T-cell (primary cell): ENCODE measurements at regions not wholly inside any gene's neighbourhood (a gene's known extent, or its start where the extent isn't known, plus 50 kb on each side); places are given as distances from the start of the nearest gene placed in this dataset.

Experiments used
- ATAC-seq, 4 experiments: fragments of 200-7000 bp in 3 of 4; fragments of 150-1000 bp in 1 of 4; cut with Tn5 transposase; replicated peaks in 1 of 4; 1 replicate in 3 of 4; 2 replicates in 1 of 4; pipeline ENCODE4 v1.10.0; 2021; ENCODE audit warnings: moderate library complexity in 3 of 4, mild to moderate bottlenecking in 2 of 4, moderate number of reproducible peaks in 1 of 4
- CTCF ChIA-PET, 2 donors: fragments of 300-600 bp; sonication (Branson Sonifier 250); formaldehyde crosslinking; loops; one replicate each; lab custom pipeline; 2022; ENCODE audit warnings: antibody characterized with exemption in 2 of 2; lab: Charles Lee
- POLR2A ChIA-PET, 2 donors: fragments of 300-600 bp; sonication (Branson Sonifier 250); formaldehyde crosslinking; loops; one replicate each; lab custom pipeline; 2022; ENCODE audit warnings: antibody characterized with exemption in 2 of 2; lab: Charles Lee
- DNase-seq, 35 experiments: peaks; one replicate each; pipeline versions ENCODE4 v3.0.0 to v3.0.0-alpha.2; 2013 to 2023
- H3K27ac ChIP-seq: one replicate; pipeline ENCODE4 v1.5.1; 2013; ENCODE audit warnings: low read length
- H3K27me3 ChIP-seq, 2 experiments: replicated peaks in 1 of 2; 1 replicate in 1 of 2; 2 replicates in 1 of 2; pipeline versions ENCODE4 v1.6.1 to v1.7.0; 2013; ENCODE audit warnings: low read length in 1 of 2, mixed read lengths in 1 of 2; ENCODE audit not compliant: control insufficient read depth in 2 of 2, insufficient read depth in 2 of 2; ENCODE audit errors: extremely low read depth in 1 of 2
- H3K36me3 ChIP-seq, 2 donors: 1 replicate in 1 of 2; 2 replicates in 1 of 2; pipeline versions ENCODE4 v1.6.1 to v1.7.0; 2013; ENCODE audit warnings: low read length in 1 of 2; ENCODE audit not compliant: control insufficient read depth in 2 of 2, insufficient read depth in 1 of 2; ENCODE audit errors: extremely low read depth in 1 of 2
- H3K4me1 ChIP-seq, 2 experiments: 1 replicate in 1 of 2; 2 replicates in 1 of 2; pipeline versions ENCODE4 v1.6.1 to v1.7.0; 2013; ENCODE audit warnings: low read length in 2 of 2, mixed read lengths in 1 of 2; ENCODE audit not compliant: insufficient read depth in 2 of 2, control insufficient read depth in 1 of 2; ENCODE audit errors: extremely low read depth in 1 of 2
- H3K4me3 ChIP-seq, 2 donors: 1 replicate in 1 of 2; 2 replicates in 1 of 2; pipeline versions ENCODE4 v1.5.1 to v1.7.0; 2013; ENCODE audit warnings: mild to moderate bottlenecking in 2 of 2, low read length in 1 of 2, moderate library complexity in 1 of 2; ENCODE audit not compliant: control insufficient read depth in 1 of 2; ENCODE audit errors: extremely low read depth in 1 of 2
- H3K9me3 ChIP-seq: 2 replicates; pipeline ENCODE4 v1.7.0; 2013
- H3K27ac Mint-ChIP-seq, 2 donors: one replicate each; pipeline ENCODE4 v1.8.0; 2020 to 2021; ENCODE audit warnings: mild to moderate bottlenecking in 2 of 2, mixed read lengths in 2 of 2
- H3K27me3 Mint-ChIP-seq, 2 donors: one replicate each; pipeline ENCODE4 v1.8.0; 2021 to 2022; ENCODE audit warnings: mixed read lengths in 2 of 2
- H3K36me3 Mint-ChIP-seq: one replicate; pipeline ENCODE4 v1.8.0; 2021; ENCODE audit warnings: mixed read lengths
- H3K4me1 Mint-ChIP-seq, 3 donors: one replicate each; pipeline ENCODE4 v1.8.0; 2020 to 2022; ENCODE audit warnings: mixed read lengths in 3 of 3, mild to moderate bottlenecking in 1 of 3
- H3K4me3 Mint-ChIP-seq, 3 donors: one replicate each; pipeline ENCODE4 v1.8.0; 2020 to 2022; ENCODE audit warnings: mild to moderate bottlenecking in 3 of 3, mixed read lengths in 3 of 3, moderate library complexity in 3 of 3
- H3K9me3 Mint-ChIP-seq, 3 donors: one replicate each; pipeline ENCODE4 v1.8.0; 2020 to 2022; ENCODE audit warnings: mixed read lengths in 3 of 3
- WGBS: methylation state at CpG from one replicate; pipeline ENCODE4 v1.1.5; 2013; ENCODE audit warnings: missing lambda C conversion rate; ENCODE audit not compliant: insufficient coverage; 5-methylcytosine and 5-hydroxymethylcytosine counted together

GRCh38 chr3:190220362-190220761, 99.7 kb upstream of the P3H2 start:
- WGBS, result 100% methylated on average over 1 of the region's 1 CpG
- Histone ChIP-seq H3K36me3 (no peaks in the 10 kb centered on the region), H3K9me3 (no peaks in the 10 kb centered on the region), H3K4me3 (no peak overlapping the region), H3K4me1 (no peaks in the 10 kb centered on the region), H3K27me3 (peaks cover 0 to 9% of the 10 kb centered on the region in 2 experiments), H3K27ac (no peak overlapping the region)
- peaks cover 0 to 10% of the 10 kb centered on the region in 2 donors for H3K27me3 Mint-ChIP-seq
- H3K4me3 Mint-ChIP-seq, result no peak overlapping the region
- peaks cover 0 to 9% (median 5%) of the 10 kb centered on the region in 3 donors for H3K9me3 Mint-ChIP-seq
- H3K4me1 Mint-ChIP-seq, result no peaks in the 10 kb centered on the region
- ATAC-seq (no peak), DNase-seq (no peak)
- no peak overlapping the region for H3K27ac Mint-ChIP-seq
- POLR2A ChIA-PET, result no interaction called here
- no peaks in the 10 kb centered on the region for H3K36me3 Mint-ChIP-seq
- CTCF ChIA-PET, result no interaction called here

- Histone ChIP-seq H3K4me3 (no peak overlapping the region), H3K4me1 (no peaks in the 10 kb centered on the region), H3K27me3 (no peaks in the 10 kb centered on the region), H3K9me3 (no peaks in the 10 kb centered on the region), H3K27ac (no peak overlapping the region), H3K36me3 (no peaks in the 10 kb centered on the region)
- Mint-ChIP-seq H3K4me3 (no peak overlapping the region), H3K36me3 (no peaks in the 10 kb centered on the region), H3K27ac (no peak overlapping the region), H3K27me3 (peaks cover 0 to 5% of the 10 kb centered on the region in 2 donors), H3K9me3 (peaks cover 3 to 10% (median 9%) of the 10 kb centered on the region in 3 donors), H3K4me1 (no peaks in the 10 kb centered on the region)
- ATAC-seq, result no peak
- ChIA-PET POLR2A (no interaction called here), CTCF (no interaction called here)
- no peak for DNase-seq
- WGBS, result no CpG with 5 or more reads among the region's 3 CpGs
These were observed 96.4 kb upstream of the P3H2 start for GRCh38 chr3:190217081-190217480.

- no peak for ATAC-seq
- ChIA-PET CTCF (no interaction called here), POLR2A (no interaction called here)
- DNase-seq, result no peak
- Histone ChIP-seq H3K27ac (no peak overlapping the region), H3K9me3 (no peaks in the 10 kb centered on the region), H3K36me3 (no peaks in the 10 kb centered on the region), H3K27me3 (no peaks in the 10 kb centered on the region), H3K4me3 (no peak overlapping the region), H3K4me1 (no peaks in the 10 kb centered on the region)
- no peaks in the 10 kb centered on the region for H3K36me3 Mint-ChIP-seq
- peaks cover 0 to 5% (median 3%) of the 10 kb centered on the region in 3 donors for H3K9me3 Mint-ChIP-seq
- no peak overlapping the region for H3K27ac Mint-ChIP-seq
- H3K4me3 Mint-ChIP-seq, result no peak overlapping the region
- H3K4me1 Mint-ChIP-seq, result no peaks in the 10 kb centered on the region
- H3K27me3 Mint-ChIP-seq, result peaks cover 0 to under 1% of the 10 kb centered on the region in 2 donors
These were observed 93.0 kb upstream of the P3H2 start for GRCh38 chr3:190213727-190214126.

DNA sequence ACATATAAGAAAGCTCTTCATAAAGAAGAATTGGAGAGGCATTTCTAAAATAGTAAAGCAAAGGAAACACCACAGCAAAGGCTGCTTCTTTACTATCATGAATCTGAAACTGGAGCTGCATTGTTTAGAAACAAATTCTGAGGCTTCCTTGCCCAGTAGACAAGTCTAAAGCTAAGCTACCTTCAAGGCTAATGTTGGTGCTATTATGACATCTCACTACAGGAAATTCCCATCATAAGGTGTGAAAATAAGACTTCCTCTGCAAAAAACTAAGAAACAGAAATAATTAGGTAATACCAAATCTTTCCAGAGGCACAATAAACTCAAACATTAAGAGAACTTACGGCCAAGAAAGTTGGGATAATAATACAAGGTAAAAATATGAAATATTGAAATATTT, 89.9 kb upstream of the P3H2 start:
- no peaks in the 10 kb centered on the region for H3K9me3 ChIP-seq
- no peaks in the 10 kb centered on the region for H3K4me1 Mint-ChIP-seq
- H3K27me3 Mint-ChIP-seq, result peaks cover 4 to 10% of the 10 kb centered on the region in 2 donors
- H3K4me3 ChIP-seq, result no peak overlapping the region
- DNase-seq, result peak in 1 of 35 experiments; percentile 5
- H3K27ac Mint-ChIP-seq, result no peak overlapping the region
- H3K27ac ChIP-seq, result no peak overlapping the region
- H3K27me3 ChIP-seq, result no peaks in the 10 kb centered on the region
- H3K4me1 ChIP-seq, result no peaks in the 10 kb centered on the region
- WGBS, result no CpG with 5 or more reads among the region's 1 CpG
- peaks cover 0 to 5% (median 3%) of the 10 kb centered on the region in 3 donors for H3K9me3 Mint-ChIP-seq
- no peak overlapping the region for H3K4me3 Mint-ChIP-seq
- no peaks in the 10 kb centered on the region for H3K36me3 Mint-ChIP-seq
- no peak for ATAC-seq
- ChIA-PET CTCF (interaction anchor here in 1 of 2 donors (0.7 kb wide), 1 partner anchor 11 kb away, joined by 3 read pairs; no protein-coding TSS in a partner anchor), POLR2A (no interaction called here)
- no peaks in the 10 kb centered on the region for H3K36me3 ChIP-seq

DNA sequence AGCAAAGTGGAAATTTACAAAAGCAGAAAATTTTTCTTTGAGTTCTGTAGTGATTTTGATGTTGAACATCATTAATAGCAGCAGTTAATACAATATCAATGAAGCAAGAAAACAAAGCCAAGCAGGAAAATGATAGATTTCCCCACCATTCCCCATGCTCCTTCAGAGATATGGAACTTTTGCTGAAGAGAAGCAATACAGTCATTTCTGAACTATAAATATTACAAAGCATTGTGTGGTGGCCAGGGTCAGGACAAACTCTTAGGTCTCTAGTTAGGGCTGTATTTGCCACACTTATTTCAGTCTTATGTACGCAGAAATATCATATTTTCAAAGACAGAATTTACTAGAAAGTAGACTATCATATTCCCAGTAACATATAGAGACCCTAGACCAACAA, 88.8 kb upstream of the P3H2 start:
- H3K9me3 Mint-ChIP-seq, result peaks cover 0 to 5% (median 3%) of the 10 kb centered on the region in 3 donors
- no peaks in the 10 kb centered on the region for H3K9me3 ChIP-seq
- H3K27me3 ChIP-seq, result no peaks in the 10 kb centered on the region
- no peaks in the 10 kb centered on the region for H3K4me1 Mint-ChIP-seq
- peaks cover 7 to 10% of the 10 kb centered on the region in 2 donors for H3K27me3 Mint-ChIP-seq
- ATAC-seq, result no peak
- H3K4me3 ChIP-seq, result no peak overlapping the region
- H3K36me3 Mint-ChIP-seq, result no peaks in the 10 kb centered on the region
- H3K27ac Mint-ChIP-seq, result no peak overlapping the region
- no peak for DNase-seq
- no peak overlapping the region for H3K4me3 Mint-ChIP-seq
- CTCF ChIA-PET, result interaction anchor here in 1 of 2 donors (0.6 kb wide), 1 partner anchor 395 kb away, joined by 3 read pairs; no protein-coding TSS in a partner anchor
- POLR2A ChIA-PET, result no interaction called here
- no peaks in the 10 kb centered on the region for H3K36me3 ChIP-seq
- 67% methylated on average over 1 of the region's 1 CpG for WGBS
- no peaks in the 10 kb centered on the region for H3K4me1 ChIP-seq
- H3K27ac ChIP-seq, result no peak overlapping the region

DNA sequence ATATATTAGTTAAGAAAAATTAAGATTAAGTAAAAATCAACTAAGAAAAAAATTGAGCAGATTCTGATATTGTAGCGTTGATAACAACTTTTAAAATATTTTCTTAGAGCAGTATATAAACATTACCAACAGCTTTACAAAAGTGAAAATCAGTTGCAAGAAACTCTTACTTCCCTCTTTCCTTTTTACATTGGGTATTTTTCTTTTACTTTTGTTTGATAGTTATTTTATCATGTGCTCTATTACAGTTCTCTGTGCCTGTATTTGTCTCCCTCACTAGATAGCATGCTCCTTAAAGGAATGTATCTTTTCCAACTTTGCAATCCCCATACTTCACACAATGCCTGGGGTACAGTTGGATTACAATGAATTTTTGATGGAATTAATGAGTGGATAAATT, 87.5 kb upstream of the P3H2 start:
- no peaks in the 10 kb centered on the region for H3K9me3 ChIP-seq
- Mint-ChIP-seq H3K4me3 (no peak overlapping the region), H3K4me1 (no peaks in the 10 kb centered on the region), H3K36me3 (no peaks in the 10 kb centered on the region), H3K9me3 (peaks cover 0 to 5% (median 3%) of the 10 kb centered on the region in 3 donors), H3K27ac (no peak overlapping the region), H3K27me3 (peaks cover 10% of the 10 kb centered on the region in 2 donors)
- H3K4me1 ChIP-seq, result no peaks in the 10 kb centered on the region
- ChIA-PET CTCF (no interaction called here), POLR2A (no interaction called here)
- no peaks in the 10 kb centered on the region for H3K36me3 ChIP-seq
- peaks cover 0 to 3% of the 10 kb centered on the region in 2 experiments for H3K27me3 ChIP-seq
- H3K27ac ChIP-seq, result no peak overlapping the region
- no peak overlapping the region for H3K4me3 ChIP-seq
- ATAC-seq (no peak), DNase-seq (no peak)
- WGBS, result no CpG with 5 or more reads among the region's 1 CpG

DNA sequence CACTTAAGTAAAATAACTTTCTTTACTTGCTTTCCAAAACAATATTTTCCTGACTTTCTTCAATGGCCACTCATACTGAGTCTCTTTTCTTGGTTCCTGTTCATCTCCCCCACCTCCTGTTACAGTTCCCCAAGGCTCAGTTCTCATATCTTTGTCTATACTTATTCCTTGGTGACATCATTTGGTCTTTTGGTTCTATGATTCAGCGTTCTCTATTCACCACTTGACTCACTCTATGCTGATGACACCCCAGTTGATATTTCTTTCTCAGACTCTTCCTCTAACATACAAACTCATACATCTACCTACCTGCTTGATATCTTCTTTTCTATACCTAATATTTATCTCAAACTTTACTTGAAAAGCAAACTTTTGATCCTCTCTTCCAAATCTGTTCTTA, 85.0 kb upstream of the P3H2 start:
- ChIA-PET CTCF (interaction anchor here in 1 of 2 donors (0.7 kb wide), 1 partner anchor 28 kb away, joined by 6 read pairs; no protein-coding TSS in a partner anchor), POLR2A (no interaction called here)
- Histone ChIP-seq H3K27ac (no peak overlapping the region), H3K4me3 (no peak overlapping the region), H3K9me3 (no peaks in the 10 kb centered on the region), H3K36me3 (no peaks in the 10 kb centered on the region), H3K27me3 (peaks cover 0 to 3% of the 10 kb centered on the region in 2 experiments), H3K4me1 (no peaks in the 10 kb centered on the region)
- H3K27me3 Mint-ChIP-seq, result peaks cover 10 to 15% of the 10 kb centered on the region in 2 donors
- WGBS, result 43% methylated on average over 1 of the region's 1 CpG
- H3K27ac Mint-ChIP-seq, result no peak overlapping the region
- peaks cover 0 to 3% (median 2%) of the 10 kb centered on the region in 3 donors for H3K4me1 Mint-ChIP-seq
- H3K9me3 Mint-ChIP-seq, result no peaks in the 10 kb centered on the region
- H3K4me3 Mint-ChIP-seq, result no peak overlapping the region
- H3K36me3 Mint-ChIP-seq, result no peaks in the 10 kb centered on the region
- no peak for ATAC-seq
- no peak for DNase-seq
